HepG2 (cell line): ENCODE measurements at regions not wholly inside any gene's neighbourhood (a gene's known extent, or its start where the extent isn't known, plus 50 kb on each side); places are given as distances from the start of the nearest gene placed in this dataset.

Source experiments
- ATAC-seq: fragments of 200-7000 bp; cut with Tn5 transposase; 3 replicates; pipeline ENCODE4 v1.9.1; 2020; ENCODE audit warnings: mild to moderate bottlenecking, moderate library complexity
- BruUV-seq: library from RNA; stranded (reverse); fragments of 400-500 nt; replicated peaks from 2 replicates; lab custom pipeline; 2021; lab: Mats Ljungman, UMichigan
- CTCF ChIA-PET: fragments of 300-600 bp; formaldehyde crosslinking; extraction: SDS; loops from one replicate; lab custom pipeline; 2021; ENCODE audit warnings: low total read pairs, inconsistent platforms, low intra/inter-chr PET ratio; lab: Yijun Ruan, JAX
- POLR2A ChIA-PET: fragments of 350-600 bp; sonication (Branson Sonifier 250); formaldehyde crosslinking; loops from one replicate; lab custom pipeline; 2020; ENCODE audit warnings: antibody characterized with exemption, inconsistent platforms; lab: Yijun Ruan, JAX
- DNase-seq: peaks from one replicate; pipeline ENCODE4 v3.0.0-alpha.2; 2015; ENCODE audit warnings: low spot score
- FAIRE-seq: peaks from 3 replicates; lab custom pipeline; 2011; peaks lifted over from hg19 to GRCh38; lab: Jason Lieb, UNC
- H2AFZ ChIP-seq: one replicate; pipeline ENCODE4 v1.6.1; 2011; ENCODE audit warnings: low read length, inconsistent platforms
- H3K27ac ChIP-seq: fragments of 300-600 bp; 3 replicates; pipeline ENCODE4 v1.8.0; 2011; ENCODE audit warnings: mixed run types, mild to moderate bottlenecking, mixed read lengths, low read length, inconsistent platforms; ENCODE audit not compliant: insufficient read depth; ENCODE audit errors: extremely low read length
- H3K27me3 ChIP-seq, 2 experiments: fragments of 200-600 bp in 1 of 2; 2 replicates in 1 of 2; 3 replicates in 1 of 2; pipeline versions ENCODE4 v1.6.0 to v1.8.0; 2011; ENCODE audit warnings: low read length in 2 of 2, mild to moderate bottlenecking in 2 of 2, moderate library complexity in 2 of 2, inconsistent platforms in 1 of 2; ENCODE audit not compliant: insufficient read depth in 2 of 2, control insufficient read depth in 1 of 2
- H3K36me3 ChIP-seq, 2 experiments: fragments of 200-600 bp in 1 of 2; replicated peaks in 1 of 2; 2 replicates in 1 of 2; 3 replicates in 1 of 2; pipeline versions ENCODE4 v1.5.1 to v1.8.0; 2011; ENCODE audit warnings: low read length in 2 of 2, inconsistent platforms in 1 of 2; ENCODE audit not compliant: insufficient read depth in 2 of 2, control insufficient read depth in 1 of 2
- H3K4me1 ChIP-seq: 2 replicates; pipeline ENCODE4 v1.5.1; 2012; ENCODE audit warnings: low read length, inconsistent platforms; ENCODE audit not compliant: insufficient read depth
- H3K4me2 ChIP-seq: 2 replicates; pipeline ENCODE4 v1.6.0; 2011; ENCODE audit warnings: low read depth, low read length, inconsistent platforms
- H3K4me3 ChIP-seq, 3 experiments: fragments of 200-600 bp in 1 of 3; sonication (generic), shearing (Covaris generic) in 1 of 3; replicated peaks in 1 of 3; 2 replicates each; pipeline ENCODE4 v1.5.1; 2011 to 2016; ENCODE audit warnings: low read length in 3 of 3, inconsistent platforms in 2 of 3, low read depth in 2 of 3, mild to moderate bottlenecking in 2 of 3, control low read depth in 1 of 3, mixed read lengths in 1 of 3; ENCODE audit not compliant: insufficient read depth in 1 of 3
- H3K79me2 ChIP-seq: one replicate; pipeline ENCODE4 v1.6.1; 2011; ENCODE audit warnings: low read length, inconsistent platforms; ENCODE audit not compliant: insufficient read depth
- H3K9ac ChIP-seq: 2 replicates; pipeline ENCODE4 v1.6.0; 2011; ENCODE audit warnings: mild to moderate bottlenecking, low read depth, low read length, inconsistent platforms; ENCODE audit not compliant: insufficient read depth
- H3K9me3 ChIP-seq: 2 replicates; pipeline ENCODE4 v1.5.1; 2012; ENCODE audit warnings: mild to moderate bottlenecking, low read length
- H4K20me1 ChIP-seq: 2 replicates; pipeline ENCODE4 v1.6.0; 2011; ENCODE audit warnings: inconsistent platforms, mild to moderate bottlenecking, low read length, moderate library complexity; ENCODE audit not compliant: insufficient read depth
- E2F2 ChIP-seq: sonication (generic); formaldehyde crosslinking; IDR thresholded peaks from 2 replicates; pipeline ENCODE4 v1.4.0; 2020; ENCODE audit warnings: missing genetic modification reagents, borderline replicate concordance
- E2F5 ChIP-seq: sonication (generic); formaldehyde crosslinking; conservative IDR thresholded peaks from 2 replicates; pipeline ENCODE4 v1.4.0; 2020; ENCODE audit warnings: missing genetic modification reagents
- HES4 ChIP-seq: sonication (generic); formaldehyde crosslinking; IDR thresholded peaks from 2 replicates; pipeline ENCODE4 v1.9.0; 2021; ENCODE audit warnings: mild to moderate bottlenecking, missing genetic modification reagents, borderline replicate concordance
- MAZ ChIP-seq, 2 experiments: sonication (generic) in 1 of 2; formaldehyde crosslinking in 1 of 2; IDR thresholded peaks; 2 replicates each; pipeline versions ENCODE4 v1.5.0 to v1.6.1; 2012 to 2020; ENCODE audit warnings: low read depth in 2 of 2, mild to moderate bottlenecking in 2 of 2, borderline replicate concordance in 1 of 2, improper control_type of control experiment in 1 of 2, low read length in 1 of 2, missing genetic modification reagents in 1 of 2, moderate library complexity in 1 of 2
- PREB ChIP-seq: sonication (generic); formaldehyde crosslinking; IDR thresholded peaks from 2 replicates; pipeline ENCODE4 v1.4.0; 2020; ENCODE audit warnings: missing genetic modification reagents
- ZNF460 ChIP-seq: sonication (generic); formaldehyde crosslinking; IDR thresholded peaks from 2 replicates; pipeline ENCODE4 v1.5.1; 2020; ENCODE audit warnings: missing genetic modification reagents, mild to moderate bottlenecking, borderline replicate concordance
- ZNF567 ChIP-seq: sonication (generic); formaldehyde crosslinking; IDR thresholded peaks from 2 replicates; pipeline ENCODE4 v1.8.1; 2023; ENCODE audit warnings: mild to moderate bottlenecking, missing genetic modification reagents, borderline replicate concordance
- ZNF703 ChIP-seq: sonication (generic); formaldehyde crosslinking; IDR thresholded peaks from 2 replicates; pipeline ENCODE4 v1.5.1; 2020; ENCODE audit warnings: missing genetic modification reagents, mild to moderate bottlenecking, moderate library complexity, borderline replicate concordance
- WGBS: methylation state at CpG from one replicate; pipeline ENCODE4 v1.1.6; 2017; ENCODE audit warnings: low lambda C conversion rate; 5-methylcytosine and 5-hydroxymethylcytosine counted together
- in situ Hi-C: cut with HindIII; loops from 2 replicates; pipeline ENCODE4 v1.10.0; 2017; ENCODE audit warnings: low pct_unique_long_range_greater_than_20kb; ENCODE audit not compliant: extremely low pct_ligation_motif_present
- intact Hi-C: fragments of 100-400 bp; cut with micrococcal nuclease; formaldehyde crosslinking; loops from one replicate; pipeline ENCODE4 v1.10.0; 2022; ENCODE audit not compliant: unreplicated experiment

GRCh38 chr15:98111806-98112205, 151.3 kb downstream of the ARRDC4 start:
- POLR2A ChIA-PET = no interaction called here
- H2AFZ ChIP-seq = no peak overlapping the region
- in situ Hi-C loops = no loop called here
- no peak for ATAC-seq
- no peak overlapping the region for H3K27ac ChIP-seq
- no peak for TF ChIP-seq E2F2
- TF ChIP-seq MAZ (IDR thresholded peaks at IDR 0.05; ENCODE audit: borderline replicate concordance, low read depth, low read length) = no peak
- TF ChIP-seq MAZ (CRISPR knock-in tag; IDR thresholded peaks at IDR 0.05; ENCODE audit: low read depth) = no peak
- TF ChIP-seq E2F5 (CRISPR knock-in tag) = no peak
- TF ChIP-seq, all 625 proteins: peak for 0
- Histone ChIP-seq H3K27me3 (no peaks in the 10 kb centered on the region), H3K4me2 (no peak overlapping the region), H4K20me1 (no peaks in the 10 kb centered on the region), H3K9me3 (no peaks in the 10 kb centered on the region), H3K4me1 (no peaks in the 10 kb centered on the region), H3K9ac (no peak overlapping the region), H3K4me3 (no peak overlapping the region), H3K36me3 (no peaks in the 10 kb centered on the region), H3K79me2 (no peaks in the 10 kb centered on the region)
- no TSS peak for BruUV-seq
- FAIRE-seq = no peak
- intact Hi-C loops = no loop called here
- CTCF ChIA-PET = no interaction called here
- DNase-seq = no peak
- 3% methylated on average over 3 of the region's 3 CpGs for WGBS

GRCh38 chr15:98113327-98113726, 152.8 kb downstream of the ARRDC4 start:
- no peak overlapping the region for H2AFZ ChIP-seq

More at GRCh38 chr15:98113327-98113726, 152.8 kb downstream of the ARRDC4 start:
- Histone ChIP-seq H3K27ac (no peak overlapping the region), H3K4me3 (no peak overlapping the region)
- no peak for FAIRE-seq
- in situ Hi-C loops = no loop called here
- BruUV-seq = no TSS peak
- no peak for TF ChIP-seq ZNF703
- no peak for TF ChIP-seq ZNF460 (CRISPR knock-in tag)
- no peak for TF ChIP-seq PREB (CRISPR knock-in tag)
- no peak for TF ChIP-seq HES4 (CRISPR knock-in tag)
- no peak for TF ChIP-seq ZNF567 (CRISPR knock-in tag)
- TF ChIP-seq, all 625 proteins: peak for 0
- intact Hi-C loops = no loop called here
- no peaks in the 10 kb centered on the region for H3K4me1 ChIP-seq
- H3K79me2 ChIP-seq = no peaks in the 10 kb centered on the region
- POLR2A ChIA-PET = no interaction called here
- H3K4me2 ChIP-seq = no peak overlapping the region
- no peaks in the 10 kb centered on the region for H3K36me3 ChIP-seq
- H3K9ac ChIP-seq = no peak overlapping the region
- WGBS = 33% methylated on average over 5 of the region's 5 CpGs
- H3K27me3 ChIP-seq = no peaks in the 10 kb centered on the region
- no peaks in the 10 kb centered on the region for H4K20me1 ChIP-seq
- ATAC-seq (no peak), DNase-seq (no peak)
- CTCF ChIA-PET = no interaction called here
- no peaks in the 10 kb centered on the region for H3K9me3 ChIP-seq
